K562 (cell line): ENCODE measurements at regions not wholly inside any gene's neighbourhood (a gene's known extent, or its start where the extent isn't known, plus 50 kb on each side); places are given as distances from the start of the nearest gene placed in this dataset.

Experiments
- ATAC-seq: fragments of 200-7000 bp; cut with Tn5 transposase; 3 replicates; pipeline ENCODE4 v1.9.1; 2020; ENCODE audit warnings: moderate library complexity
- BruUV-seq: library from RNA; stranded (reverse); fragments of 400-500 nt; replicated peaks from 2 replicates; lab custom pipeline; 2021; lab: Mats Ljungman, UMichigan
- CTCF ChIA-PET: fragments of 300-600 bp; formaldehyde crosslinking; extraction: SDS; loops from one replicate; lab custom pipeline; 2021; ENCODE audit warnings: low intra/inter-chr PET ratio; lab: Yijun Ruan, JAX
- POLR2A ChIA-PET: fragments of 300-600, 350-650 bp; sonication (Branson Sonifier 250); formaldehyde crosslinking; extraction: SDS; loops from one replicate; lab custom pipeline; 2021; ENCODE audit warnings: antibody characterized with exemption, inconsistent platforms; lab: Yijun Ruan, JAX
- DNase-seq, 4 experiments: peaks; one replicate each; pipeline versions ENCODE4 v3.0.0 to v3.0.0-alpha.2; 2011 to 2018; ENCODE audit warnings: low spot score in 3 of 4, mixed read lengths in 3 of 4; ENCODE audit errors: extremely low read depth in 1 of 4
- FAIRE-seq: peaks from 2 replicates; lab custom pipeline; 2011; peaks lifted over from hg19 to GRCh38; lab: Jason Lieb, UNC
- H2AFZ ChIP-seq: 2 replicates; pipeline ENCODE4 v1.6.0; 2011; ENCODE audit warnings: low read depth, low read length, control low read depth, inconsistent platforms
- H3K27ac ChIP-seq: fragments of 200-600 bp; 3 replicates; pipeline ENCODE4 v1.8.0; 2011; ENCODE audit warnings: low read depth, mild to moderate bottlenecking, control low read depth, inconsistent platforms, low read length, moderate library complexity, mixed read lengths; ENCODE audit errors: extremely low read depth
- H3K27me3 ChIP-seq, 2 experiments: fragments of 300-600 bp in 1 of 2; 2 replicates in 1 of 2; 3 replicates in 1 of 2; pipeline versions ENCODE4 v1.6.0 to v1.8.0; 2011; ENCODE audit warnings: inconsistent platforms in 2 of 2, low read length in 2 of 2, mild to moderate bottlenecking in 1 of 2, mixed read lengths in 1 of 2, moderate library complexity in 1 of 2; ENCODE audit not compliant: control insufficient read depth in 2 of 2, insufficient read depth in 2 of 2
- H3K36me3 ChIP-seq: fragments of 300-600 bp; 3 replicates; pipeline ENCODE4 v1.8.0; 2011; ENCODE audit warnings: mild to moderate bottlenecking, low read length, inconsistent platforms; ENCODE audit not compliant: control insufficient read depth, insufficient read depth
- H3K4me1 ChIP-seq, 2 experiments: fragments of 200-600 bp in 1 of 2; replicated peaks in 1 of 2; 2 replicates in 1 of 2; 3 replicates in 1 of 2; pipeline versions ENCODE4 v1.5.1 to v1.8.0; 2011; ENCODE audit warnings: inconsistent platforms in 2 of 2, low read length in 2 of 2, mild to moderate bottlenecking in 1 of 2, mixed read lengths in 1 of 2, moderate library complexity in 1 of 2; ENCODE audit not compliant: control insufficient read depth in 2 of 2, insufficient read depth in 2 of 2
- H3K4me2 ChIP-seq: 2 replicates; pipeline ENCODE4 v1.6.1; 2011; ENCODE audit warnings: low read length, control low read depth, inconsistent platforms, mixed read lengths; ENCODE audit not compliant: insufficient read depth
- H3K4me3 ChIP-seq: fragments of 200-600 bp; sonication (generic), shearing (Covaris generic); 2 replicates; pipeline ENCODE4 v1.5.1; 2016; ENCODE audit warnings: control low read depth, inconsistent platforms
- H3K79me2 ChIP-seq: fragments of 200-600 bp; 3 replicates; pipeline ENCODE4 v1.8.0; 2011; ENCODE audit warnings: low read length, inconsistent platforms; ENCODE audit not compliant: control insufficient read depth, insufficient read depth
- H3K9ac ChIP-seq, 2 experiments: 2 replicates each; pipeline versions ENCODE4 v1.6.0 to v1.6.1; 2011; ENCODE audit warnings: low read depth in 2 of 2, low read length in 2 of 2, control low read depth in 1 of 2, inconsistent platforms in 1 of 2, mild to moderate bottlenecking in 1 of 2, mixed read lengths in 1 of 2; ENCODE audit not compliant: insufficient read depth in 1 of 2
- H3K9me1 ChIP-seq: one replicate; pipeline ENCODE4 v1.6.0; 2011; ENCODE audit warnings: inconsistent platforms, mild to moderate bottlenecking, low read length, moderate library complexity; ENCODE audit not compliant: control insufficient read depth, insufficient read depth
- H3K9me3 ChIP-seq: replicated peaks from 2 replicates; pipeline ENCODE4 v1.5.1; 2011; ENCODE audit warnings: low read depth, low read length, inconsistent platforms; ENCODE audit not compliant: control insufficient read depth, insufficient read depth
- H4K20me1 ChIP-seq: replicated peaks from 2 replicates; pipeline ENCODE4 v1.6.1; 2011; ENCODE audit warnings: low read length, inconsistent platforms, mixed read lengths; ENCODE audit not compliant: control insufficient read depth, insufficient read depth
- CLOCK ChIP-seq: fragments of 250-450 bp; sonication (Bioruptor Pico); IDR thresholded peaks from 2 replicates; pipeline ENCODE4 v1.4.0; 2020; ENCODE audit warnings: mild to moderate bottlenecking, moderate library complexity, borderline replicate concordance
- E2F8 ChIP-seq: fragments of 450-650 bp; IDR thresholded peaks from 2 replicates; pipeline ENCODE4 v1.7.1; 2018; ENCODE audit warnings: mild to moderate bottlenecking, low read depth; ENCODE audit not compliant: partially characterized antibody
- KAT2B ChIP-seq: IDR thresholded peaks from one replicate; pipeline ENCODE4 v1.6.1; 2012; ENCODE audit warnings: low read depth, mild to moderate bottlenecking, control low read depth, inconsistent platforms, low read length, moderate library complexity
- KDM2B ChIP-seq: fragments of 250-450 bp; sonication (Bioruptor Pico); IDR thresholded peaks from 2 replicates; pipeline ENCODE4 v1.8.0; 2021; ENCODE audit warnings: mild to moderate bottlenecking, moderate library complexity
- NFE2 ChIP-seq: IDR thresholded peaks from 2 replicates; pipeline ENCODE4 v1.6.1; 2014; ENCODE audit warnings: antibody characterized with exemption, low read depth
- NR4A1 ChIP-seq, 2 experiments: fragments of 250-450 bp in 1 of 2; fragments of 450-650 bp in 1 of 2; sonication (Bioruptor Pico) in 1 of 2; IDR thresholded peaks; 2 replicates each; pipeline versions ENCODE4 v1.4.0 to v1.6.1; 2016 to 2020; ENCODE audit warnings: mild to moderate bottlenecking in 2 of 2, missing compliant biosample characterization in 1 of 2, missing genetic modification characterization in 1 of 2, moderate library complexity in 1 of 2
- PHF8 ChIP-seq: fragments of 200-600 bp; sonication (generic); IDR thresholded peaks from 2 replicates; pipeline ENCODE4 v1.6.1; 2012; ENCODE audit warnings: mixed run types, mild to moderate bottlenecking, inconsistent platforms, low read length, moderate library complexity, borderline replicate concordance
- RBFOX2 ChIP-seq: fragments of 200-400 bp; formaldehyde crosslinking; IDR thresholded peaks from 2 replicates; pipeline ENCODE4 v1.6.1; 2017; ENCODE audit warnings: low read depth, mild to moderate bottlenecking, low read length, moderate library complexity
- RFX7 ChIP-seq: fragments of 250-450 bp; sonication (Bioruptor Pico); IDR thresholded peaks from 2 replicates; pipeline ENCODE4 v1.5.1; 2021; ENCODE audit warnings: mild to moderate bottlenecking
- SREBF2 ChIP-seq: sonication (generic); formaldehyde crosslinking; IDR thresholded peaks from 2 replicates; pipeline ENCODE4 v1.4.0; 2020; ENCODE audit warnings: mild to moderate bottlenecking, missing genetic modification reagents
- XRCC3 ChIP-seq: fragments of 450-650 bp; IDR thresholded peaks from 2 replicates; pipeline ENCODE4 v1.6.1; 2017; ENCODE audit warnings: mild to moderate bottlenecking, moderate library complexity
- ZBTB5 ChIP-seq: fragments of 450-650 bp; IDR thresholded peaks from 2 replicates; pipeline ENCODE4 v1.6.1; 2017; ENCODE audit warnings: antibody characterized with exemption
- ZKSCAN1 ChIP-seq: fragments of 150-350 bp; IDR thresholded peaks from 2 replicates; pipeline ENCODE4 v1.6.1; 2016; ENCODE audit warnings: low read depth, low read length
- ZNF57 ChIP-seq: fragments of 450-650 bp; formaldehyde crosslinking; IDR thresholded peaks from 2 replicates; pipeline ENCODE4 v1.4.0; 2020; ENCODE audit warnings: mild to moderate bottlenecking, moderate library complexity
- WGBS: fragments of 100-300 bp; shearing (Covaris generic); methylation state at CpG from one replicate; pipeline ENCODE4 v1.1.6; 2016; ENCODE audit warnings: low coverage, mixed read lengths; ENCODE audit not compliant: insufficient coverage; ENCODE audit errors: missing lambda C conversion rate; 5-methylcytosine and 5-hydroxymethylcytosine counted together
- in situ Hi-C: fragments of 300-500 bp; cut with MboI; formaldehyde crosslinking; loops from 4 replicates; pipeline ENCODE4 v1.15.0; 2018; ENCODE audit warnings: inconsistent platforms, mixed read lengths
- intact Hi-C: fragments of 100-400 bp; cut with micrococcal nuclease; formaldehyde crosslinking; loops from 2 replicates; pipeline ENCODE4 v1.14.2; 2022

- BruUV-seq = no TSS peak
Observed at GRCh38 chr19:28632371-28633080, 580.4 kb downstream of the UQCRFS1 start.

More at GRCh38 chr19:28632371-28633080, 580.4 kb downstream of the UQCRFS1 start:
- in situ Hi-C loops (loop anchor here (5.0 kb wide), 1 partner anchor 165 kb away; no protein-coding TSS in a partner anchor), intact Hi-C loops (loop anchor here (1.0 to 10.0 kb wide), 3 partner anchors 145 to 242 kb away; no protein-coding TSS in a partner anchor)
- ChIA-PET POLR2A (interaction anchor here (0.5 to 3.4 kb wide), 4 partner anchors 13 to 184 kb away, joined by 4 to 14 read pairs (median 5); no protein-coding TSS in a partner anchor), CTCF (interaction anchor here (3.0 kb wide), 1 partner anchor 166 kb away, joined by 24 read pairs; no protein-coding TSS in a partner anchor)
- TF ChIP-seq KDM2B (no peak), NFE2 (no peak), CLOCK (CRISPR knock-in tag) (no peak), RFX7 (CRISPR knock-in tag) (no peak), NR4A1 (CRISPR knock-in tag; IDR thresholded peaks at IDR 0.05) (no peak), NR4A1 (tag; IDR thresholded peaks at IDR 0.05) (no peak), SREBF2 (CRISPR knock-in tag) (no peak), ZKSCAN1 (no peak), ZNF57 (CRISPR knock-in tag) (no peak), PHF8 (no peak), RBFOX2 (no peak), E2F8 (no peak), XRCC3 (no peak), KAT2B (no peak), ZBTB5 (no peak)
- no peak overlapping the region for H3K27ac ChIP-seq
- no peaks in the 10 kb centered on the region for H3K27me3 ChIP-seq
- H3K4me2 ChIP-seq = no peak overlapping the region
- peak overlapping the region in 1 of 2 experiments; percentile 36; a peak in 1 of 4 replicates for H3K9ac ChIP-seq
- no peak overlapping the region for H2AFZ ChIP-seq
- H3K9me3 ChIP-seq = peaks cover 3% of the 10 kb centered on the region; the same call in 1 of the 2 replicates
- H3K4me3 ChIP-seq = no peak overlapping the region
- FAIRE-seq (no peak), DNase-seq (no peak), ATAC-seq (peak; percentile 17)
- H3K36me3 ChIP-seq = no peaks in the 10 kb centered on the region
- peaks cover 17% of the 10 kb centered on the region; the same call in 2 of the 3 replicates for H3K79me2 ChIP-seq
- no peaks in the 10 kb centered on the region for H3K9me1 ChIP-seq
- H4K20me1 ChIP-seq = no peaks in the 10 kb centered on the region
- H3K4me1 ChIP-seq = peaks cover 8 to 13% of the 10 kb centered on the region in 2 experiments; a peak in 4 of 5 replicates
- WGBS = 58% methylated on average over 5 of the region's 7 CpGs
